ENCODE measurements at regions not wholly inside any gene's neighbourhood (a gene's known extent, or its start where the extent isn't known, plus 50 kb on each side); places are given as distances from the start of the nearest gene placed in this dataset.

- no peak for TF ChIP-seq CTCF (IDR thresholded peaks at IDR 0.05)
- TF ChIP-seq POLR2A (IDR thresholded peaks at IDR 0.05): no peak
Measured at GRCh38 chr13:69619651-69620050, 488.0 kb upstream of the ATXN8OS start.

Measured in lower leg skin (tissue), 3 donors.